DND-41 (cell line): ENCODE measurements at regions not wholly inside any gene's neighbourhood (a gene's known extent, or its start where the extent isn't known, plus 50 kb on each side); places are given as distances from the start of the nearest gene placed in this dataset.

ENCODE experiments used
- CTCF ChIP-seq: IDR thresholded peaks from 2 replicates; pipeline ENCODE4 v1.5.1; 2012; ENCODE audit warnings: borderline replicate concordance, low read length, moderate library complexity, mild to moderate bottlenecking; ENCODE audit not compliant: poor library complexity, severe bottlenecking; ENCODE audit errors: extremely low read depth
- EZH2 ChIP-seq: IDR thresholded peaks from 3 replicates; pipeline ENCODE4 v1.6.1; 2012; ENCODE audit warnings: borderline replicate concordance, low read depth, mild to moderate bottlenecking, moderate library complexity, low read length, inconsistent platforms; ENCODE audit not compliant: severe bottlenecking

- TF ChIP-seq CTCF (no peak), EZH2 (no peak)
Measured at GRCh38 chr2:89000235-89000634, 308.8 kb downstream of the RPIA start.
